K562 (cell line): ENCODE measurements at regions not wholly inside any gene's neighbourhood (a gene's known extent, or its start where the extent isn't known, plus 50 kb on each side); places are given as distances from the start of the nearest gene placed in this dataset.

Source experiments
- ATAC-seq: fragments of 200-7000 bp; cut with Tn5 transposase; 3 replicates; pipeline ENCODE4 v1.9.1; 2020; ENCODE audit warnings: moderate library complexity
- BruUV-seq: library from RNA; stranded (reverse); fragments of 400-500 nt; replicated peaks from 2 replicates; lab custom pipeline; 2021; lab: Mats Ljungman, UMichigan
- CTCF ChIA-PET: fragments of 300-600 bp; formaldehyde crosslinking; extraction: SDS; loops from one replicate; lab custom pipeline; 2021; ENCODE audit warnings: low intra/inter-chr PET ratio; lab: Yijun Ruan, JAX
- POLR2A ChIA-PET: fragments of 300-600, 350-650 bp; sonication (Branson Sonifier 250); formaldehyde crosslinking; extraction: SDS; loops from one replicate; lab custom pipeline; 2021; ENCODE audit warnings: antibody characterized with exemption, inconsistent platforms; lab: Yijun Ruan, JAX
- DNase-seq, 4 experiments: peaks; one replicate each; pipeline versions ENCODE4 v3.0.0 to v3.0.0-alpha.2; 2011 to 2018; ENCODE audit warnings: low spot score in 3 of 4, mixed read lengths in 3 of 4; ENCODE audit errors: extremely low read depth in 1 of 4
- FAIRE-seq: peaks from 2 replicates; lab custom pipeline; 2011; peaks lifted over from hg19 to GRCh38; lab: Jason Lieb, UNC
- H2AFZ ChIP-seq: 2 replicates; pipeline ENCODE4 v1.6.0; 2011; ENCODE audit warnings: low read depth, low read length, control low read depth, inconsistent platforms
- H3K27ac ChIP-seq: fragments of 200-600 bp; 3 replicates; pipeline ENCODE4 v1.8.0; 2011; ENCODE audit warnings: low read depth, mild to moderate bottlenecking, control low read depth, inconsistent platforms, low read length, moderate library complexity, mixed read lengths; ENCODE audit errors: extremely low read depth
- H3K27me3 ChIP-seq, 2 experiments: fragments of 300-600 bp in 1 of 2; 2 replicates in 1 of 2; 3 replicates in 1 of 2; pipeline versions ENCODE4 v1.6.0 to v1.8.0; 2011; ENCODE audit warnings: inconsistent platforms in 2 of 2, low read length in 2 of 2, mild to moderate bottlenecking in 1 of 2, mixed read lengths in 1 of 2, moderate library complexity in 1 of 2; ENCODE audit not compliant: control insufficient read depth in 2 of 2, insufficient read depth in 2 of 2
- H3K36me3 ChIP-seq: fragments of 300-600 bp; 3 replicates; pipeline ENCODE4 v1.8.0; 2011; ENCODE audit warnings: mild to moderate bottlenecking, low read length, inconsistent platforms; ENCODE audit not compliant: control insufficient read depth, insufficient read depth
- H3K4me1 ChIP-seq, 2 experiments: fragments of 200-600 bp in 1 of 2; replicated peaks in 1 of 2; 2 replicates in 1 of 2; 3 replicates in 1 of 2; pipeline versions ENCODE4 v1.5.1 to v1.8.0; 2011; ENCODE audit warnings: inconsistent platforms in 2 of 2, low read length in 2 of 2, mild to moderate bottlenecking in 1 of 2, mixed read lengths in 1 of 2, moderate library complexity in 1 of 2; ENCODE audit not compliant: control insufficient read depth in 2 of 2, insufficient read depth in 2 of 2
- H3K4me2 ChIP-seq: 2 replicates; pipeline ENCODE4 v1.6.1; 2011; ENCODE audit warnings: low read length, control low read depth, inconsistent platforms, mixed read lengths; ENCODE audit not compliant: insufficient read depth
- H3K4me3 ChIP-seq: fragments of 200-600 bp; sonication (generic), shearing (Covaris generic); 2 replicates; pipeline ENCODE4 v1.5.1; 2016; ENCODE audit warnings: control low read depth, inconsistent platforms
- H3K79me2 ChIP-seq: fragments of 200-600 bp; 3 replicates; pipeline ENCODE4 v1.8.0; 2011; ENCODE audit warnings: low read length, inconsistent platforms; ENCODE audit not compliant: control insufficient read depth, insufficient read depth
- H3K9ac ChIP-seq, 2 experiments: 2 replicates each; pipeline versions ENCODE4 v1.6.0 to v1.6.1; 2011; ENCODE audit warnings: low read depth in 2 of 2, low read length in 2 of 2, control low read depth in 1 of 2, inconsistent platforms in 1 of 2, mild to moderate bottlenecking in 1 of 2, mixed read lengths in 1 of 2; ENCODE audit not compliant: insufficient read depth in 1 of 2
- H3K9me1 ChIP-seq: one replicate; pipeline ENCODE4 v1.6.0; 2011; ENCODE audit warnings: inconsistent platforms, mild to moderate bottlenecking, low read length, moderate library complexity; ENCODE audit not compliant: control insufficient read depth, insufficient read depth
- H3K9me3 ChIP-seq: replicated peaks from 2 replicates; pipeline ENCODE4 v1.5.1; 2011; ENCODE audit warnings: low read depth, low read length, inconsistent platforms; ENCODE audit not compliant: control insufficient read depth, insufficient read depth
- H4K20me1 ChIP-seq: replicated peaks from 2 replicates; pipeline ENCODE4 v1.6.1; 2011; ENCODE audit warnings: low read length, inconsistent platforms, mixed read lengths; ENCODE audit not compliant: control insufficient read depth, insufficient read depth
- CBFA2T3 ChIP-seq: fragments of 450-650 bp; IDR thresholded peaks from 2 replicates; pipeline ENCODE4 v1.6.1; 2017
- CTCFL ChIP-seq: IDR thresholded peaks from 2 replicates; pipeline ENCODE4 v1.6.1; 2011; ENCODE audit warnings: borderline replicate concordance, low read depth, mild to moderate bottlenecking, moderate library complexity, low read length; ENCODE audit not compliant: insufficient read depth, poor library complexity, severe bottlenecking
- DNMT1 ChIP-seq: fragments of 450-650 bp; IDR thresholded peaks from 2 replicates; pipeline ENCODE4 v1.6.1; 2016; ENCODE audit warnings: antibody characterized with exemption, mild to moderate bottlenecking
- EHMT2 ChIP-seq: fragments of 450-650 bp; IDR thresholded peaks from 2 replicates; pipeline ENCODE4 v1.6.1; 2018; ENCODE audit warnings: antibody characterized with exemption
- GTF2F1 ChIP-seq: IDR thresholded peaks from 2 replicates; pipeline ENCODE4 v1.6.1; 2011; ENCODE audit warnings: low read depth, low read length, improper control_type of control experiment
- IRF2 ChIP-seq: sonication (generic); formaldehyde crosslinking; IDR thresholded peaks from 2 replicates; pipeline ENCODE4 v1.8.1; 2022; ENCODE audit warnings: mild to moderate bottlenecking, missing genetic modification reagents
- JUND ChIP-seq, 2 experiments: IDR thresholded peaks; 2 replicates in 1 of 2; 3 replicates in 1 of 2; pipeline ENCODE4 v1.6.1; 2011; ENCODE audit warnings: borderline replicate concordance in 2 of 2, low read depth in 2 of 2, low read length in 2 of 2, improper control_type of control experiment in 1 of 2, missing biosample characterization in 1 of 2, missing genetic modification characterization in 1 of 2, missing genetic modification reagents in 1 of 2
- KLF6 ChIP-seq: fragments of 250-450 bp; sonication (Bioruptor Pico); IDR thresholded peaks from 2 replicates; pipeline ENCODE4 v1.4.0; 2020; ENCODE audit warnings: mild to moderate bottlenecking, moderate library complexity, borderline replicate concordance
- LARP7 ChIP-seq: fragments of 450-650 bp; IDR thresholded peaks from 2 replicates; pipeline ENCODE4 v1.6.1; 2016
- RBM34 ChIP-seq: fragments of 200-400 bp; formaldehyde crosslinking; IDR thresholded peaks from 2 replicates; pipeline ENCODE4 v1.6.1; 2018; ENCODE audit warnings: low read length, borderline replicate concordance; ENCODE audit not compliant: insufficient read depth
- SNRNP70 ChIP-seq: fragments of 200-400 bp; formaldehyde crosslinking; optimal IDR thresholded peaks from 2 replicates; pipeline ENCODE3; 2017; ENCODE audit warnings: low read depth, low read length
- TBP ChIP-seq: optimal IDR thresholded peaks from 2 replicates; pipeline ENCODE3; 2011; ENCODE audit warnings: low read depth, low read length, improper control_type of control experiment
- ZNF707 ChIP-seq: fragments of 250-450 bp; sonication (Bioruptor Pico); conservative IDR thresholded peaks from 2 replicates; pipeline ENCODE4 v1.8.0; 2022; ENCODE audit warnings: inconsistent platforms, mild to moderate bottlenecking, moderate library complexity
- WGBS: fragments of 100-300 bp; shearing (Covaris generic); methylation state at CpG from one replicate; pipeline ENCODE4 v1.1.6; 2016; ENCODE audit warnings: low coverage, mixed read lengths; ENCODE audit not compliant: insufficient coverage; ENCODE audit errors: missing lambda C conversion rate; 5-methylcytosine and 5-hydroxymethylcytosine counted together
- in situ Hi-C: fragments of 300-500 bp; cut with MboI; formaldehyde crosslinking; loops from 4 replicates; pipeline ENCODE4 v1.15.0; 2018; ENCODE audit warnings: inconsistent platforms, mixed read lengths
- intact Hi-C: fragments of 100-400 bp; cut with micrococcal nuclease; formaldehyde crosslinking; loops from 2 replicates; pipeline ENCODE4 v1.14.2; 2022

- POLR2A ChIA-PET = no interaction called here
- no TSS peak for BruUV-seq
- FAIRE-seq (no peak), ATAC-seq (no peak), DNase-seq (no peak)
- no peaks in the 10 kb centered on the region for H3K4me1 ChIP-seq
- intact Hi-C loops = no loop called here
- 1% methylated on average over 7 of the region's 7 CpGs for WGBS
- H3K4me2 ChIP-seq = no peak overlapping the region
- in situ Hi-C loops = no loop called here
- no peaks in the 10 kb centered on the region for H3K36me3 ChIP-seq
- no peak overlapping the region for H3K27ac ChIP-seq
- H4K20me1 ChIP-seq = no peaks in the 10 kb centered on the region
- no peaks in the 10 kb centered on the region for H3K9me1 ChIP-seq
- no peaks in the 10 kb centered on the region for H3K9me3 ChIP-seq
- CTCF ChIA-PET = no interaction called here
- H3K4me3 ChIP-seq = no peak overlapping the region
- H3K9ac ChIP-seq = no peak overlapping the region
- TF ChIP-seq ZNF707 (CRISPR knock-in tag) = no peak
- TF ChIP-seq LARP7 = no peak
- TF ChIP-seq KLF6 = no peak
- no peak for TF ChIP-seq GTF2F1
- TF ChIP-seq TBP = no peak
- TF ChIP-seq CBFA2T3 = no peak
- no peak for TF ChIP-seq RBM34
- TF ChIP-seq IRF2 (CRISPR knock-in tag) = no peak
- TF ChIP-seq CTCFL = no peak
- TF ChIP-seq SNRNP70 = no peak
- no peak for TF ChIP-seq EHMT2
- no peak for TF ChIP-seq DNMT1
- TF ChIP-seq JUND (IDR thresholded peaks at IDR 0.05; ENCODE audit: borderline replicate concordance, low read depth, low read length) = no peak
- no peak for TF ChIP-seq JUND (tag; IDR thresholded peaks at IDR 0.05; ENCODE audit: borderline replicate concordance, low read depth, low read length)
- no peaks in the 10 kb centered on the region for H3K79me2 ChIP-seq
- 0 out of 5 replicates have a peak, but pooled peaks cover 0 to 6% of the 10 kb centered on the region in 2 experiments for H3K27me3 ChIP-seq
- no peak overlapping the region for H2AFZ ChIP-seq
Measured at GRCh38 chr10:10798864-10799192, 218.8 kb upstream of the CELF2 start.
